GM18508 (cell line): ENCODE measurements at regions not wholly inside any gene's neighbourhood (a gene's known extent, or its start where the extent isn't known, plus 50 kb on each side); places are given as distances from the start of the nearest gene placed in this dataset.
"Not testable (repeated sequence)": the region's sequence is repeated elsewhere in the genome, so short reads cannot be mapped to it uniquely, and the experiment has no call there.

ENCODE experiments used
- ATAC-seq: cut with Tn5 transposase; IDR thresholded peaks from one replicate; pipeline ENCODE4 v1.9.1; 2021; ENCODE audit warnings: moderate number of reproducible peaks; ENCODE audit not compliant: insufficient read depth, unreplicated experiment

DNA sequence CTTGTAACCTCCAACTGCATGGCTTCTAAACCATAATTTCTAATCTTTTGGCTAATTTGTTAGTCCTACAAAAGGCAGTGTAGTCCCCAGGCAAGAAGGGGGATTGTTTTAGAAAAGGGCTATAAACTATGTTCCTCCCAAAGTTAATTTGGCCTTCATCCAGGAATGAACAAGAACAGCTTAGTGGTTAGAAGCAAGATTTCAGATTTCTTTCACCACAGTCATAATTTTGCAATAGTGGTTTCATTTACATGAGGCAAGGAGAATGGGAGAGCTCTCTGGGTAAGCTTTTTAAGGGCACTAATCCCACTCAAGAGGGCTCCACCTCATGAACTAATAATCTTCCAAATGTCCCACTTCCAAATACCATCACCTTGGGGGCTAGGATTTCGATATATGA lies 1353.9 kb downstream of the NCAM2 start:
- ATAC-seq: no peak

DNA sequence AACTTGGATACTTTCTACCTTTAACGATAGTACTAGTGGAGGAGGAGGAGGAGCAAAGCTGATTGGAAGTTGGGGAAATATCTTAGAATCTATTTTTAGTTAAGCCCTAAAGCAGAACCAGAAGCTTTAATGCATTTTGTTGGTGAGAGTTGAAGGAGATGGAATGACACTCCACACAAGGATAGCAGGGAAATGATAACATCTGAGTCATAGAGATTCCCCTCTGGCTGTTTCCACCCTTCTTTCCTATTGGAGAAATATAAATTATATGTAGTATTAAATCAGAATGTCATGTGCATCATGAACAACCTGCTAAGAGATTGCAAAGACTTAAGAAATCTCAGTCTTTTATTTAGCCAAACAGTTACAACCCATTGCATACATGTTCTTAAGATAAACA lies 1357.7 kb downstream of the NCAM2 start:
- ATAC-seq: no peak

DNA sequence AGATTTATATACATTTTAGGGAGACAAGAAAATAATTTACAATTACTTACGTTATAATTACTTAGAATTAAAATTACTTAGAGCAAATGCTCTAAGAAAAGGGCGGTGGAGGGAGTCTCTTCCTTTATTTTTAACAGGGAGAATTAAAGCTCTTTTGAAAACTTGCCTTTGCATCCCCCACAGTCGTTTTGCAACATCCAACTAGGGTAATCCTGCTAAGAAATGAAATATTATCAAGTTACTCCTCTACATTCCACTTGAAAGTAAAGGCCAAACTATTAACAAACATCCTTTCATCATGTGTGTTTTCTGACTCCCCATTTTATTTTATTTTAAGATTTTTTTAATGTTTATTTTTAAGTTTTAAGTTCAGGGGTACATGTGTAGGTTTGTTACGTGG lies 1358.5 kb downstream of the NCAM2 start:
- no peak for ATAC-seq

DNA sequence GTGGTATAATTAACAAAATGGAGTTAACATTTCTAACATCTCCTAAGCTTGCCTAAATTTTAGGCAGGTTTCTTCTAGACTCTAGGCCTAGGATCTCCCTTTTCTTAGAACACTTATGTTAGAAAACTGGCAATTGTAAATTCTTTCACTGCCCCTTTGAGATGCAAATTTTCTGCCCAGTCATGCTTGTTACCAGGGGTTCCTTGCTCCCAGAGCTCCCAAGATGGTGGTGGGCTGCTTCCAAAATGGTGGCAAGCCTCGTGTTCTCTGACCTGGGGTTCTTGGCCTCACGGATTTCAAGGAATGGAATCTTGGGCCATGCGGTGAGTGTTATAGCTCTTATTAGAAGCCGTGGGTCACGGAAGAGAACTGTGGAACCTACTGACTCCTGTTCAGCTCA lies 1361.4 kb downstream of the NCAM2 start:
- ATAC-seq: not testable (repeated sequence)

DNA sequence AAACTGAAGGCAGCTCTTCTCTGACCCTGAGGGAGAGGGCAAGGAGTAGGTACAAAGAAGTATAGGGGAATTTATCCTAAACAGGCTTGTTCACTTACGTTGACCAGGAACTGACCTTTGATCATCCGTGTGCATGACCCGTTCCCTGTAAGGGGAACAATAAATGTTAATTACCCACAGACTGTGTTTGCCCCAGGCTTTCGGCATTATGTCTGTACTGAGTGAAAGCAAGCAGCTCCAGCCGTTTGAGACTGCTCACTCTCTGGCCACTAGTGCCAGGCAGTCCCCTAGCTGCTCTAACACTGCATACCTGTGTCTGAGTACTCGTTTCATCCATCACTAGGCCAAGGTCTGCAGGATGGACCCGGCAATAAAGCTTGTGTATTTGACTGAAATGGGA lies 1365.3 kb downstream of the NCAM2 start:
- ATAC-seq: no peak

DNA sequence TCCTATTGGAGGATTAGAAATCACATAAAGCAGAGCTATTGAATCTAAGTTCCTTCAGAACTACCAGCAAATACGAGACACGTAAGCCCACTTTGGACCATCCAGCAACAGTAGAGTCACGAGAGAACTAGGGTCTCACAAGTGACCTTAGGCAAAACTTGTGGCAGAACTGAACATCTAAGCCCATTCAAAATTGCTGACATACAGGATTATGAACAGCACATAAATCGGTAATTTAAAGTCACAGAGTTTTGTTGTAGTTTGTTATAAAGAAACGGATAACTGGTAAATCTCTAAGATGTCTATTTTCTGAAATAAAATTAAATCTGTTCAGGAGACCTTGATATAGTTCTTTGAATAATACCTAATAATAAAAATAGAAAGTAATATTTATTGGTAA lies 1366.0 kb downstream of the NCAM2 start:
- ATAC-seq: no peak

DNA sequence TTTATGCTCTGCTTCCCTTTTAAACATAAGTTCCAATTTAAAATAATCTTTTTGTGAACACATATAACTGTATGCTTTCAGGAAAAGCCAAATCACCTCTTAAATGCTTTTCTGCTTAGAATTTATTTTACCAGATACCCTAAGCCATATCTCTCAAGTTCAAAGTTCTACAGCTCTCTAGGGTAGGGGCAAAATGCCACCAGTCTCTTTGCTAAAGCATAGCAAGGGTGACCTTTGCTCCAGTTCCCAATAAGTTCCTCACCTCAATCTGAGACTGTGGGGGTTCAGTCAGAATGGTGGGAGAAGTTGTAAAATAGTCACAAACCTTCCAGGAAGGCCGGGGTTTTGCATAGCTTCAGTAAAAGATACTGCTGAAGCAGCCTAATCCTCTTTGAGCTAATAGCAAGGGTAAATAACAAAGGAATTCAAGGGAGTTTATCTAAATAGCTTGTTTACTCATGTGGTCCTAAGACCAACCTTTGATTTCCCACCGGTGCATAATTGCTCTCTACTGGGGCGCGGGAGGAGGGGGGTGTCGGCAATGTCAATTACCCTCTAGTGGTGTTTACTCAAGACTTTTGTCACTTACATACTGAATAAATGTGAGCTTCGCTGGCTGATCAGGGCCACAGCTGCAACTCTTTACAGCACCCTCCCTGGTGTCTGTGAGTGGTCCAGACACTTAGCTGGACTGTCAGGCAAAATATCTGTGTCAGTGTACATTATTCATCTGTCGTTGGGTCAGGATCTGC lies 1376.2 kb downstream of the NCAM2 start:
- ATAC-seq: no peak

DNA sequence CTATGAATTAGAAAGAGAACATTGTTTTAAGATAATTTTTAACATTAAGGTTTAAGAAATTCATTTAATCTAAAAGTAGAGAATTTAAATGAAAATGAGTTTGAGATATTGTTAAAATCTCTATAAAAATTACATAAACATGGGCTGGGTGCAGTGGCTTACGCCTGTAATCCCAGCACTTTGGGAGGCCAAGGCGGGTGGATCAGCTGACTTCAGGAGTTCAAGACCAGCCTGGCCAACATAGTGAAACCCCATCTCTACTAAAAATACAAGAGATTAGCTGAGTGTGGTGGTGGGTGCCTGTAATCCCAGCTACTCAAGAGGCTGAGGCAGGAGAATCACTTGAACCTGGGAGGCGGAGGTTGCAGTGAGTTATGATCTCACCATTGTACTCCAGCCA lies 1379.6 kb downstream of the NCAM2 start:
- not testable (repeated sequence) for ATAC-seq

DNA sequence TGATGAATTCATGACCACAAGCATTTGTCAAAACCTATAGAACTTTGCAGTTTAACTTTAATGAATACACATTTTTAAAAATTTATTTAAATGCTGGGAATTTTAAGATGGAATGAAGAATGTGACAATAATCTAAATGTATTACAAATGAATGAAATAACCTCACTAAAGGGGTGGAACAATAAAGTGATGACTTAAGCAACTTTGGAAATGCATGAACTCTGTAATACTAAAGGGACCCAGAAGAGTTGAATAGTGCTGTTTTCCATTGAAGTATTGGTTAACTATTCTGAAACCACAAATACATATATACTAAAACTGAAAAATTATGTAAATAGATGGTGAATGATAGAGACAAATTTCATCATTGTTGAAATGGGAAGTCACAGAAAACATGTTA lies 1395.1 kb downstream of the NCAM2 start:
- no peak for ATAC-seq

DNA sequence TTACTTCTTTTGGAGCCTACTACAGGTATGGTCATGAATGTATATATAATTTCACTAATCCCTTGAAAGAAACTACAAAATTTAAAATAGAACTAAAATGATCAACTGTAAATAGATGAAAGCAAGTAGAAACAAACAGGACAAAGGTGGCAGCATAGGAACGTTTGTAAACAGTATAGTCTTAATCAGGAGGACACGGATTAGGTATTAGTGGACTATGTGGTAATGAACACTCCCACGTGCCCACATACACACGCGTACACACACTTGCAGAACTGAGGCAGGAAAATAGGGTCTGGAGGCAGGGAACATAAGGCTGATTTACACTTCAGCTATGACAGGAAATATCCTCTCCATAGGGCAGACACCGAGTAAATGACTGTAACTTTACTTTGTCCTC lies 1397.8 kb downstream of the NCAM2 start:
- no peak for ATAC-seq

DNA sequence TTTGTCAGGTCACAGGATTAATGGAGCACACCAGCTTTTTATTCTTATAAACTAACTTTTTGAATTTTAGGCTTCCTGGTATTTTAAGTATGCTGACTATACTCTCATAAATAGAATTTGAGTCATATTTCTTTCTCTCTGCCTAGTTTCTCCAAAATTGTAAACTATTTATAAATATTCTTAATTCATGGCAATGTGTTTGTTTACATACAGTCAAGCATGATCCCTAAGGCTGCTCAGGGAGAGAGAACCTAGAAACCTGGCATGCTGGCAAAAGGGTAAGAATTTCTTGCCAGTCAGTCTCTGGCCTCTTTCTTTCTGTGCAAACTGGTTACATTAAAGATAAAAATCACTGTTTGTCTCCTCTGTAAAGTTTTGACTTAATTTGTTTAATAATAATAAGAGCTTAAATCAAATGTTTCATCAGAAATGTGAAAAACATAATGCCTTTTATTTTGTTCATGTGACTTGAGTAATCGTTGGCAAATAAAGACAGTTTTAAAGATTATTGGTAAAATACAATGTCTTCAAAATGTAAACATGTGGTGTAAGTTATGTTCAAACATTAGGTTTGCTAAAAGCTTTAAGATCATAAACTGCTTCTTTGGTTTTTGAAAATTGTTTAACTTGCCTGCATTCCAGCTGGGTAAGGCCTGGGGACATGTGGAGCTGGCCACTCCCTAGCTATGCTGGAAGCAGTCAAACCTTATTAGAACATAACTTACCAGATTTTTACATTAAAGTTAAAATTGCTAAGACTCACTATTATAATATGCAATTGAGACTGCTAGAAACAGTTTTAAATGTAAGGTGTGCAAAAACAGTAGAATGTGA lies 1401.7 kb downstream of the NCAM2 start:
- no peak for ATAC-seq

DNA sequence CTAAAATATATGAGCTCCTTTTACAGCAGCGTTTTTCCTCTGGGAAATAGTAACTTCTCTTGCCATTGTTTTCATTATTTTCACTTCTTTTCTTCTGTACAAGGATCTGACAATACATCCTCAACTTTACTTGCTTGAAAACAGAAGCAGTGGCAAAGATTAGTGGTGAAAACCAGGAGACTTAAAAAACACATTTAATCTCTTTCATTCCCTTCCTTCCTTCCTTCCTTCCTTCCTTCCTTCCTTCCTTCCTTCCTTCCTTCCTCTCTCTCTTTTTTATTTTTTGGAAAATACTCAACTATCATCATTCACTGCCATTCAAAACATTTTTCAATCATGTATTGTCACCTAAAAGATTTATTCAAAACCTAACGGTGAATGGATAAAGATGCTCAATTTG lies 1411.4 kb downstream of the NCAM2 start:
- ATAC-seq: no peak

DNA sequence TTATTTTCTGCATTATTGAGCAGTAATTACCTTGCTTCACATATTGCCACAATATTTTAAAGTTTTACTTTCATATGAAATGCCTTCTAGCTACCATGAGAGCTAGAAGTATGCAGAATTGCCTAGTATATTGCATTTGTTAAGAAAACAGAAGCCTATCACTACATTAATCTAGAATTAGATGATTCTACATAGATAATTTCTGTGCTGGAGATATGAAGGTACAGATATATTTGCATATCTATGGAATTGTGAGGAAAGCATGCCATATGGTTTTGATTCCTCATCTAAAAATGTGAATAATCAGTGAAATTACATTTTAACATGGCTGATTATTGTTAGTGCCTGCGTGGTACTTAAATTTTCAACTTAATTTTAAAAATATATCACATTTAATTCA lies 1418.3 kb downstream of the NCAM2 start:
- no peak for ATAC-seq

DNA sequence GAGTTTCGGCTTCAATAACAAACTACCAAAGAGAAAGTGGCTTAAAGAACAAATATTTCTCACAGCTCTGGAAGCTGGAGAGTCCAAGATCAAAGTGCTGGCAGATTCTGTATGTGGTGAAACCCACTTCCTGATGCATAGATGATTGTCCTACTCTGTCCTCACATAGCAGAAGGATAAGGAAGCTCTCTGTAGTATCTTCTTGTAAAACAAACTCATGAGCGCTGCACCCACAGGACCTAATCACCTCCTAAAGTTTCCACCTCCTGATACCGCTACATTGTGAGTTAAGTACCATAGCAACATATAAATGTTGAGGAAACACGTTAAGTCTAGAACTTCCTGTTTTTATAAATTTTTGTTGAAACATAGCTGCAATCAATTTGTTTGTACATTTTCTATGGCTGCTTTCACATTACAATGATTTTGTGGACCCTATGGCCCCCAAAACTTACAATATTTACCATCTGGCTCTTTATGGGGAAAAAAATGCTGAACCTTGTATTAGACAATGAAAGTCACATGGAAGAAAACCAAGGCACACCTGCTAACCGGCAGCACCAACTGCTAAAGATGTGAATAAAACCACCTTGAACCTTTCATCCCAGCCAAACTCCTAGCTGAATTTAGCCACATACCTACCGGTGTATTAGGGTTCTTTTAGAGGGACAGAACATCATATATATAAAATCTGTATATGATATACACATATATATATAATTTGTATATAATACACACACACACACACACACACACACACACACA lies 1423.4 kb downstream of the NCAM2 start:
- no peak for ATAC-seq

DNA sequence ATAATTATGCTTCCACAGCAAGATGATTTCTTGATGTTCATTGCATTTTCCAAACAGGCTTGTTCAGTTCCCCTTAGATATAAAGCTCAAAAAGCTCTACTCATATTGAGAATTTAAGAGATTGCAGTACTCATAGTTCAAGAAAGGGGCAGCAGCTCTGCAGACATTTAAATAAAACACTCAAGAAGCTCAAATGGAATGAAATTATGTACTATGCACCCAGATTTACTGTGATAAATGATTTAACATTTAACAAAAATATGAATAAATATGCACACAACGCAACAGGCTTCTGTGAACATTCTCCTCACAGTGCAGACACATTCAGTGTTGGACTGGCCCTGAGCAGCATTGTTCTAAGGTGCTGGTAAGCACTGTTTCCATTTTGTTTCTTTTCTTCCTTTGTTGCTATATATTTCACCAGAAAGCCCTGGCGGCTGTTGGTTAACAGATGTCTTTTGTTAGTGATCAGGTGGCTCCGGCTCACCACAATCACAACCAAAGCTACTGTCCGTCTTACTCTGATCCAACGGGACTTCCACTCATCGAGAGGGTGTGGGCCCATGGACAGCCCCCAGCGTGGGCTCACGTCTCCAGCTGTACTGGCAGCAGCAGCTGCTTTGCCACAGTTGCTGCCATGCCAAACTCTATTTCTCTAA lies 1440.3 kb downstream of the NCAM2 start:
- no peak for ATAC-seq

DNA sequence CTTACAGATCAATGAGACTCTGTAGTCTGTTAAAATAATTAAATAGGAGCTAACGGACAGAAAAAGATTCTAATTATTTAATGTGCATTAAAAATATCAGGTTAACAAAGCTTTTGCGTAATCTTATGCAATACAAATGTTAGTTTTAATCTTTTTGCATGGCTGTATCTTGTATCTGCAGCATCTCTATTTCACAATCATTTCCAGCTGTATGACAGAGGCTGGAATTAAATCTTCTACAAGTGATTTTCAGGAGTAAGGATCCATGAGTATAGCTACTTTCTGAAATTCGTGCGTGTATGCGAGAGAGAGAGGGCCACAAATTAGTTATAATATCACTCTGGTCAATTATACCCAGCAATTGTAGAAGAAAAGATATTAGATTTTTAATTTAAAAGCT lies 1446.8 kb downstream of the NCAM2 start:
- ATAC-seq: no peak

DNA sequence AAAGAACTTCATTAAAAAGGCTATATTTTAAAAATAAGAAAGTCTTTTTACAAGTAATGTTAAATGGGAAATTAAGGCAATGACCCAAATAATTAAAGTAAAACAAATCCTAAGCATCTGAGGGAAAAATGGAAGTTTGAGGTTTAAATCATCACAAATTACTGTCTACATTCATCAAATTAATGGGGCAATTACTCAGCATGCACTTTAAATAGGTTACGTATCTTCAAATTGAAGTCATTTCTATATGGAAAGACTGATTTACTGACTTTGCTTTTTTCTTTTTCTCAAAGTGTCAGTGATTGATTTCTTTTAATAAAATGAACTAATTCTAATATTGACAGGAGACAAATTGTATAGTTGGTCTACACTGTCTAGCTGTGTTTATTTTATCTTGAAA lies 1452.3 kb downstream of the NCAM2 start:
- no peak for ATAC-seq

DNA sequence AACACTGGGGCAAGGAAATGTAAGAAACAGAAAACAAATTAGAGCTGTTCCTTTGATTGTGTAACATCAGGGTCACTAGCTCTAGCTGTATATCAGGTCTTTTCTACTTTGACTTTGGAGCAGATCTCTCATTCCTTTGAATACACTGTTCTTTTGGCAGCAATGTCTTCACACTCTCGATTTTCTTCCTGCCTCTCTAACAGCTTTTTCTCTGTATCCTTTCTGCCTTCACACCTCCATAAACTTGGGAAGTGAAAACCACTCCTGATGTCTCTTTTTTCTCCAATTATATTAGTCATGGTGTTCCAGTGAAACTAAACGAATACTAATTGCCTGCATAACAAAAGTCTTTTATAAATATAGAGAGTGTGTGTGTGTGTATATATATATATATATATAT lies 1458.0 kb downstream of the NCAM2 start:
- ATAC-seq: no peak

DNA sequence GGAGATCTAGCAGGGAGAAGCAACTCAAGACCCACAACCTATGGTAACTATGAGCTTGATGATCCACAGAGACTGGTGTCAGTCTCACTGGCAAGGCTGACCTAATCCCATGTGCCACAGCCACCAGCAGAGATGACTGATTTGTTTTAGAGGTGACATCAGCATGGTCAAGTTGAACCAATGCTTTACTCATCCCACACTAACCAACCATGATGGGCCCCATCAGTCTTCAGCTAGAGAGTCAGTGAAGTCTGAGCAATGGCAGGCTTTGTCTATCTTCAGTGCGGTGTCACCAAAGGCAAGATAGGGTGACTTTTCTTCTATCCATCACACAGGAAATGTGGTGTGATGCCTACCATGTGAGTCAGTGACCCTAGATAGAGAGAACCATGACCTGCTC lies 1470.7 kb downstream of the NCAM2 start:
- no peak for ATAC-seq

DNA sequence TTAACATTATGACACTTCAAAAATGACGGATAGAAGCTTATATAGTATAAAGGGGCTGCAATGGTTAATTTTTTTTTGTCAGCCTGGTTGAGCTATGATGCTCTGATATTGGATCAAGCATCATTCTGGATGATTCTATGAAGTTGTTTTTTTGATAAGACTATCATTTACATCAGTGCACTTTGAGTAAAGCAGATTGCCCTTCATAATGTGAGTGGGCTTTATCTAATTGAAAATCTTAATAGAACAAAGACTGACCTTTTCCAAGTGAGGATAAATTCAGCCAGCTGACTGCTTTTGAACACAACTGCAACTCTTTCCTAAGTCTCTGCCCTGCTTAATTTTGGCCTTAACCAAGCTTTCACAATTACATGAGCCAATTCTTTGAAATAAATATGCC lies 1476.2 kb downstream of the NCAM2 start:
- no peak for ATAC-seq

DNA sequence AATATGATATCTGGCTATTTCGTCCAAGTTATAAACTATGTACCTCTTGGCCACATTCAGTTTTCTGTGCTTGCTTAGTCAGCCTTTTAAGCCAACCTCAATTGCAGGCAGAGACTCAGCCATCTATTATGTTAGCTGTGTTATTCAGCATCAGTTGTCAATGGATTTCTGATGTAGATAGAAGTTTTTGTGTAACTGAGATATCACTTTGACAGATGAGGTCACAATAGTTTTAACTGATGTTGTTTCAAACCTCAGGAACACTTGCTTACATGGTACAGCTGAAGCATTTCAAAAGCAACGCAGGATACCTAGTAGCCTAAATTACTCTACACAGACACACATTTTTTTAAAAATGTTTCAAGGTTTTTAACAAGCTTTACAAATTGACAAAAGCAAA lies 1478.0 kb downstream of the NCAM2 start:
- ATAC-seq: no peak
